Endothelial cell of umbilical vein (primary cell): ENCODE measurements at regions not wholly inside any gene's neighbourhood (a gene's known extent, or its start where the extent isn't known, plus 50 kb on each side); places are given as distances from the start of the nearest gene placed in this dataset.

ENCODE experiments used
- BruUV-seq: library from RNA; stranded (reverse); fragments of 400-500 nt; replicated peaks from 2 replicates; lab custom pipeline; 2021; lab: Mats Ljungman, UMichigan
- CTCF ChIA-PET: fragments of 300-600, 350-600 bp; sonication (Branson Sonifier 250); formaldehyde crosslinking; loops from one replicate; lab custom pipeline; 2021; ENCODE audit warnings: antibody characterized with exemption, inconsistent platforms; lab: Charles Lee
- POLR2A ChIA-PET: fragments of 300-600, 350-600 bp; sonication (Branson Sonifier 250); formaldehyde crosslinking; loops from one replicate; lab custom pipeline; 2021; ENCODE audit warnings: antibody characterized with exemption, inconsistent platforms; lab: Charles Lee
- DNase-seq: peaks from one replicate; pipeline ENCODE4 v3.0.0-alpha.2; 2011; ENCODE audit warnings: low read depth, low spot score
- FAIRE-seq: peaks from 2 replicates; lab custom pipeline; 2011; peaks lifted over from hg19 to GRCh38; lab: Jason Lieb, UNC
- H2AFZ ChIP-seq: 2 replicates; pipeline ENCODE4 v1.6.0; 2012; ENCODE audit warnings: low read depth, low read length, control low read depth, inconsistent platforms
- H3K27ac ChIP-seq: 2 replicates; pipeline ENCODE4 v1.5.1; 2011; ENCODE audit warnings: low read depth, mild to moderate bottlenecking, control low read depth, low read length, moderate library complexity; ENCODE audit not compliant: insufficient read depth
- H3K27me3 ChIP-seq, 2 experiments: 2 replicates each; pipeline versions ENCODE4 v1.6.0 to v1.6.1; 2011; ENCODE audit warnings: low read length in 2 of 2, mixed read lengths in 1 of 2; ENCODE audit not compliant: control insufficient read depth in 2 of 2, insufficient read depth in 2 of 2
- H3K36me3 ChIP-seq, 2 experiments: 2 replicates in 1 of 2; 3 replicates in 1 of 2; pipeline ENCODE4 v1.5.1; 2011; ENCODE audit warnings: low read length in 2 of 2, mild to moderate bottlenecking in 1 of 2, moderate library complexity in 1 of 2; ENCODE audit not compliant: control insufficient read depth in 2 of 2, insufficient read depth in 2 of 2; ENCODE audit errors: extremely low read depth in 1 of 2
- H3K4me1 ChIP-seq: 3 replicates; pipeline ENCODE4 v1.5.1; 2011; ENCODE audit warnings: mild to moderate bottlenecking, low read length; ENCODE audit not compliant: control insufficient read depth, insufficient read depth; ENCODE audit errors: extremely low read depth
- H3K4me2 ChIP-seq: 2 replicates; pipeline ENCODE4 v1.6.1; 2011; ENCODE audit warnings: low read length, control low read depth, mixed read lengths; ENCODE audit not compliant: insufficient read depth
- H3K4me3 ChIP-seq, 3 experiments: fragments of 200-600 bp in 1 of 3; sonication (generic), shearing (Covaris generic) in 1 of 3; replicated peaks in 1 of 3; 2 replicates each; pipeline ENCODE4 v1.5.1; 2011 to 2016; ENCODE audit warnings: control low read depth in 3 of 3, low read length in 3 of 3, mild to moderate bottlenecking in 2 of 3, inconsistent platforms in 1 of 3, low read depth in 1 of 3, moderate library complexity in 1 of 3; ENCODE audit not compliant: insufficient read depth in 1 of 3
- H3K79me2 ChIP-seq: 2 replicates; pipeline ENCODE4 v1.6.0; 2012; ENCODE audit warnings: low read length, inconsistent platforms; ENCODE audit not compliant: control insufficient read depth, insufficient read depth
- H3K9ac ChIP-seq: replicated peaks from 2 replicates; pipeline ENCODE3; 2011; ENCODE audit warnings: low read length, control low read depth; ENCODE audit not compliant: insufficient read depth; ENCODE audit errors: extremely low read depth
- H3K9me1 ChIP-seq: replicated peaks from 3 replicates; pipeline ENCODE4 v1.6.0; 2011; ENCODE audit warnings: mild to moderate bottlenecking, low read length; ENCODE audit not compliant: control insufficient read depth, insufficient read depth; ENCODE audit errors: extremely low read depth
- H3K9me3 ChIP-seq: replicated peaks from 2 replicates; pipeline ENCODE4 v1.5.1; 2012; ENCODE audit warnings: low read length, inconsistent platforms; ENCODE audit not compliant: control insufficient read depth, insufficient read depth
- H4K20me1 ChIP-seq: replicated peaks from 2 replicates; pipeline ENCODE3; 2011; ENCODE audit warnings: mild to moderate bottlenecking, low read length; ENCODE audit not compliant: control insufficient read depth, insufficient read depth; ENCODE audit errors: extremely low read depth
- FOS ChIP-seq: IDR thresholded peaks from 2 replicates; pipeline ENCODE4 v1.6.1; 2011; ENCODE audit warnings: mild to moderate bottlenecking, low read length, moderate library complexity, borderline replicate concordance; ENCODE audit not compliant: insufficient read depth
- GATA2 ChIP-seq: IDR thresholded peaks from 2 replicates; pipeline ENCODE4 v1.7.0; 2011; ENCODE audit warnings: low read depth, mild to moderate bottlenecking, moderate library complexity, mixed read lengths, low read length; ENCODE audit not compliant: insufficient read length, insufficient read depth
- POLR2A ChIP-seq: IDR thresholded peaks from 2 replicates; pipeline ENCODE4 v1.6.1; 2012; ENCODE audit warnings: low read depth, mild to moderate bottlenecking, control low read depth, low read length
- dilution Hi-C: fragments of 300-500 bp; cut with MboI; formaldehyde crosslinking; loops from one replicate; pipeline ENCODE4 v1.15.0; 2019; ENCODE audit warnings: low sequenced_read_pairs; ENCODE audit not compliant: extremely low pct_ligation_motif_present
- intact Hi-C: fragments of 100-400 bp; cut with micrococcal nuclease; formaldehyde crosslinking; loops from one replicate; pipeline ENCODE4 v1.10.0; 2022

- dilution Hi-C loops = no loop called here
- Histone ChIP-seq H2AFZ (no peak overlapping the region), H3K79me2 (no peaks in the 10 kb centered on the region), H3K4me2 (no peak overlapping the region), H3K4me1 (no peaks in the 10 kb centered on the region), H3K4me3 (no peak overlapping the region), H3K27me3 (no peaks in the 10 kb centered on the region), H3K36me3 (no peaks in the 10 kb centered on the region), H4K20me1 (no peaks in the 10 kb centered on the region), H3K9me3 (no peaks in the 10 kb centered on the region), H3K9ac (no peak overlapping the region), H3K27ac (no peak overlapping the region), H3K9me1 (no peaks in the 10 kb centered on the region)
- no TSS peak for BruUV-seq
- ChIA-PET CTCF (no interaction called here), POLR2A (no interaction called here)
- FAIRE-seq = no peak
- intact Hi-C loops = no loop called here
- TF ChIP-seq GATA2 (no peak), POLR2A (no peak)
- DNase-seq = no peak
These were observed 113.8 kb upstream of the ZC3H11B start for GRCh38 chr1:219726480-219727272.

- Histone ChIP-seq H3K4me2 (no peak overlapping the region), H3K9me1 (no peaks in the 10 kb centered on the region), H3K4me3 (no peak overlapping the region), H3K79me2 (no peaks in the 10 kb centered on the region), H3K27me3 (no peaks in the 10 kb centered on the region), H3K4me1 (no peaks in the 10 kb centered on the region), H3K27ac (no peak overlapping the region), H3K9ac (no peak overlapping the region), H3K9me3 (no peaks in the 10 kb centered on the region), H4K20me1 (no peaks in the 10 kb centered on the region), H2AFZ (no peak overlapping the region), H3K36me3 (no peaks in the 10 kb centered on the region)
- DNase-seq = no peak
- no peak for FAIRE-seq
- ChIA-PET CTCF (no interaction called here), POLR2A (no interaction called here)
- dilution Hi-C loops (no loop called here), intact Hi-C loops (no loop called here)
- no peak for TF ChIP-seq GATA2
- TF ChIP-seq FOS = no peak
- BruUV-seq = no TSS peak
These were observed 111.5 kb upstream of the ZC3H11B start for GRCh38 chr1:219724440-219724839.
